Suprapubic skin (tissue), 4 donors: ENCODE measurements at regions not wholly inside any gene's neighbourhood (a gene's known extent, or its start where the extent isn't known, plus 50 kb on each side); places are given as distances from the start of the nearest gene placed in this dataset.

ENCODE experiments used
- DNase-seq, 2 donors: peaks; one replicate each; pipeline ENCODE4 v3.0.0-alpha.2; 2019; ENCODE audit warnings: low spot score in 2 of 2
- H3K27ac ChIP-seq: fragments of 200-600 bp; sonication (generic); one replicate; pipeline ENCODE4 v1.5.1; 2019
- H3K27me3 ChIP-seq: fragments of 200-600 bp; sonication (generic); one replicate; pipeline ENCODE4 v1.5.1; 2019
- H3K36me3 ChIP-seq: fragments of 200-600 bp; sonication (generic); one replicate; pipeline ENCODE4 v1.5.1; 2019
- H3K4me1 ChIP-seq: fragments of 200-600 bp; sonication (generic); one replicate; pipeline ENCODE4 v1.5.1; 2019
- H3K4me3 ChIP-seq: fragments of 200-600 bp; sonication (generic); one replicate; pipeline ENCODE4 v1.5.1; 2019; ENCODE audit warnings: mild to moderate bottlenecking
- H3K9me3 ChIP-seq: fragments of 200-600 bp; sonication (generic); one replicate; pipeline ENCODE4 v1.5.1; 2019
- CTCF ChIP-seq, 2 donors: fragments of 200-600 bp in 1 of 2; fragments of 450-650 bp in 1 of 2; sonication (generic) in 1 of 2; IDR thresholded peaks; one replicate each; pipeline ENCODE4 v1.5.1; 2016 to 2019; ENCODE audit warnings: antibody characterized with exemption in 2 of 2, mild to moderate bottlenecking in 1 of 2, moderate library complexity in 1 of 2
- EP300 ChIP-seq: sonication (generic); formaldehyde crosslinking; IDR thresholded peaks from one replicate; pipeline ENCODE4 v1.6.1; 2017; ENCODE audit warnings: antibody characterized with exemption
- POLR2A ChIP-seq, 2 donors: fragments of 450-650 bp; IDR thresholded peaks; one replicate each; pipeline ENCODE4 v1.6.1; 2017; ENCODE audit warnings: antibody characterized with exemption in 2 of 2, mild to moderate bottlenecking in 2 of 2, moderate library complexity in 2 of 2
- POLR2AphosphoS5 ChIP-seq, 3 donors: sonication (generic); formaldehyde crosslinking; IDR thresholded peaks; one replicate each; pipeline ENCODE4 v1.6.1; 2017; ENCODE audit warnings: antibody characterized with exemption in 3 of 3
- WGBS: methylation state at CpG from one replicate; pipeline ENCODE4 v1.1.5; 2018; 5-methylcytosine and 5-hydroxymethylcytosine counted together

DNA sequence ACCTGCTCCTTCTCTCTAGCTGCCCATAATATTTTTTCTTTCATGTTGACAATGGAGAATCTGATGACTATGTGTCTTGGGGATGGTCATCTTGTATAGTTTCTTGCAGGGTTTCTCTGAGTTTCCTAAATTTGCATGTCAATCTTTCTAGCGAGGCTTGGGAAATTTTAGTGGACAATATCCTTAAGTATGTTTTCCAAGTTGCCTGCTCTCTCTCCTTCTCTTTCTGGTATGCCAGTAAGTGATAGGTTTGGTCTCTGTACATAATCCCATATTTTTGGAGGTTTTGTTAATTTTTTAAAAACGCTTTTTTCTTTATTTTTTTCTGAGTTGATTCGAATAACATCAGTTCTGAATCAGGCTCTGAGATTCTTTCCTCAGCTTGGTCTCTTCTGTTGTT is 370.9 kb upstream of the LYPLAL1 start:
- 89% methylated on average over 3 of the region's 3 CpGs for WGBS
- TF ChIP-seq CTCF (IDR thresholded peaks at IDR 0.05) (no peak), POLR2A (IDR thresholded peaks at IDR 0.05) (no peak), EP300 (no peak), POLR2AphosphoS5 (IDR thresholded peaks at IDR 0.05) (no peak)
- H3K36me3 ChIP-seq, result no peaks in the 10 kb centered on the region
- no peak overlapping the region for H3K27ac ChIP-seq
- no peaks in the 10 kb centered on the region for H3K4me1 ChIP-seq
- no peak for DNase-seq
- H3K9me3 ChIP-seq, result no peaks in the 10 kb centered on the region
- no peak overlapping the region for H3K4me3 ChIP-seq
- no peaks in the 10 kb centered on the region for H3K27me3 ChIP-seq

DNA sequence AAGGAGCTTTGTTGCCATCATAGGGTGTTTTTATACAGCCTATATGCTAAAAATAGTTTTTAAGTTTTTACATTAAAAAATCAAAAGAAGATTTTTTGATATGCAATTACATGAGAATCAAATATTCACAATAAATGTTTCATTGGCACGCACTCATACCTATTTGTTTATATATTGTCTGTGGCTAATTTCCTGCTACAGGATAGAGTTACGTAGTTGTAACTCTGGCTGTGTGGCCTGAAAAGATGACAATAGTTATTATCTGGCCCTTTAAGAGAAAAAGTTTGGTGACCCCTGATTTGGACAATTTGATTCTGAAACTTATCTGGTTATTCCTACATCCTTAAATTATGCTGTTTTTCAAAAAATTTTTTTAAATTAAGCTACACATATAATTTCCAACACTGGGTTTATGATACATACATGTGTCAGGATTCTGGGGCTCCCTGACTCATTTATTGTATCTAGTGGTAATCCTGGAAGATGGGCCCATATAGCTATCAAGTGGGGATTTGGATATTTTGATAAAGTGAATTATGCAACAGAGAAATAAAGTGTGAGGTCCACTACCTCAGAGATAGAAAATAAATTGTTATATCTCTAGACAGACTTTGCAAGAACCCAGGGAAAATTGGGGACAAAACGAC is 370.2 kb upstream of the LYPLAL1 start:
- H3K4me3 ChIP-seq, result no peak overlapping the region
- DNase-seq, result no peak
- no peak for TF ChIP-seq POLR2A (IDR thresholded peaks at IDR 0.05)
- no peak for TF ChIP-seq CTCF (IDR thresholded peaks at IDR 0.05)
- TF ChIP-seq POLR2AphosphoS5 (IDR thresholded peaks at IDR 0.05), result no peak
- no peak for TF ChIP-seq EP300
- no peaks in the 10 kb centered on the region for H3K9me3 ChIP-seq
- no peaks in the 10 kb centered on the region for H3K27me3 ChIP-seq
- no peaks in the 10 kb centered on the region for H3K4me1 ChIP-seq
- H3K36me3 ChIP-seq, result no peaks in the 10 kb centered on the region
- 92% methylated on average over 3 of the region's 3 CpGs for WGBS
- no peak overlapping the region for H3K27ac ChIP-seq

DNA sequence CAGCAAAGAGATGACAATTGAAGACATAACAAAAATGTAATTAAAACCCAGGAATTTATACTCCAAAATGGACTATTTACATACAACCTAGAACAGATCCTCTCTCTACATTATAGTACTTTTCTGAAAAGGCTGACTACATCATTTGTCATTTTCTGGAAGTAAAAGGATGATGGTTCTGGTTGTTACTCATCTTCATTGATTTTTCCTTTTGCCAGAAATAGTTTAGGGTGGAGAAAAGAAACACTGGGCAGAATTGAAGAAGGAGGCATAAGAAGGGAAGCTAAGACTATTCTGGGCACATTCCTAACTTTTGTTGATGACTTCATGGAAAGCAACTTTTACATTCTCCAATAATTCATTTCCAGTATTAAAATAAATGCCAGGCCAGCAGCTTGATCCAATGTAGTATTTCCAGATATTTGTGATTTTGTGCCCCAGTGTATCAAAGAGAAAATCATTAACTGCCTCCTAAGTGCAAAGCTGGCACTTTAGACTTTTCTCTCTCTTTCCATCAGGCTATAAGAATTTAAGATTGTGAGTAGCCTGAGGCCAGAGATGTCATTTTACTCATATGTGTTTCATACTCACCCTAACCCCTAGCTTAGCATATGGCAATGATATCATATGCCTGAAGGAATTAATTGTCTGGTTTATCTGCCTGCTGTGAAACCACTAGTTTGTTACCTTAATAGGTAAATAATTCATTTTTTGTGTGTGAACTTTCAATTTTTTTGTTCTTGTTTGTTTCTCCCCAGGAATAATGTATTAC is 369.5 kb upstream of the LYPLAL1 start:
- no peaks in the 10 kb centered on the region for H3K36me3 ChIP-seq
- no peaks in the 10 kb centered on the region for H3K27me3 ChIP-seq
- no peaks in the 10 kb centered on the region for H3K4me1 ChIP-seq
- no peak overlapping the region for H3K27ac ChIP-seq
- H3K4me3 ChIP-seq, result no peak overlapping the region
- no peak for DNase-seq
- H3K9me3 ChIP-seq, result no peaks in the 10 kb centered on the region
- TF ChIP-seq POLR2A (IDR thresholded peaks at IDR 0.05) (no peak), CTCF (IDR thresholded peaks at IDR 0.05) (no peak), EP300 (no peak), POLR2AphosphoS5 (IDR thresholded peaks at IDR 0.05) (no peak)

DNA sequence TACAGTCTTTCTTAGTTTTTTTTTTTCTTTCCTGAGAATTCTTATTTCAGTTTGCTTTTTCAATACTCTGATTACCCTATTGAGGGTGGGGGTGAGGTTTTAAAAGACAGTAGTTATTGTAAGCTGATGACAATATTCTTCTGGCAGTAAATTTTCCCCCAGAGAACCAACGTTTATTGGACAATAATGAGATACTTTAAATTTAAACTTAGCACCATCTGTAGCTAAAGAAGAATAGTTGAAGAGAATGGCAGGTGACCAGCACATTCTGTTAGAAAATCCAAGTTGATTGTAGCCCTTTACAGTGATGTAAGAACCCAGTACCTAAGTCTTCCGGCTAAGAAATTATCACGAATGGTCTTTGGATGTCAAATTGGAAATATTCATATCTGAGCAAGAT is 364.6 kb upstream of the LYPLAL1 start:
- DNase-seq, result no peak
- TF ChIP-seq EP300 (no peak), POLR2AphosphoS5 (IDR thresholded peaks at IDR 0.05) (no peak), CTCF (IDR thresholded peaks at IDR 0.05) (no peak), POLR2A (IDR thresholded peaks at IDR 0.05) (no peak)
- H3K27me3 ChIP-seq, result no peaks in the 10 kb centered on the region
- H3K9me3 ChIP-seq, result no peaks in the 10 kb centered on the region
- no peak overlapping the region for H3K4me3 ChIP-seq
- H3K27ac ChIP-seq, result no peak overlapping the region
- H3K4me1 ChIP-seq, result peaks cover 6% of the 10 kb centered on the region
- 82% methylated on average over 3 of the region's 3 CpGs for WGBS
- no peaks in the 10 kb centered on the region for H3K36me3 ChIP-seq

- DNase-seq, result no peak
- TF ChIP-seq EP300 (no peak), POLR2AphosphoS5 (IDR thresholded peaks at IDR 0.05) (no peak), CTCF (IDR thresholded peaks at IDR 0.05) (no peak), POLR2A (IDR thresholded peaks at IDR 0.05) (no peak)
- Histone ChIP-seq H3K27me3 (no peaks in the 10 kb centered on the region), H3K4me3 (no peak overlapping the region), H3K9me3 (no peaks in the 10 kb centered on the region), H3K36me3 (no peaks in the 10 kb centered on the region), H3K27ac (no peak overlapping the region), H3K4me1 (peaks cover 6% of the 10 kb centered on the region)
- 83% methylated on average over 1 of the region's 1 CpG for WGBS
Measured at GRCh38 chr1:218809625-218810024, 364.1 kb upstream of the LYPLAL1 start.
